CD4-positive, CD25-positive, alpha-beta regulatory T cell (primary cell): ENCODE measurements at regions not wholly inside any gene's neighbourhood (a gene's known extent, or its start where the extent isn't known, plus 50 kb on each side); places are given as distances from the start of the nearest gene placed in this dataset.

Experiments used
- ATAC-seq, 2 donors: fragments of 150-1000 bp; cut with Tn5 transposase; one replicate each; pipeline ENCODE4 v1.10.0; 2021; ENCODE audit warnings: low read depth in 2 of 2, moderate number of reproducible peaks in 2 of 2, moderate library complexity in 1 of 2
- DNase-seq, 3 donors: peaks; one replicate each; pipeline versions ENCODE4 v3.0.0 to v3.0.0-alpha.2; 2012 to 2022; ENCODE audit warnings: mixed read lengths in 1 of 3
- H3K27ac ChIP-seq: one replicate; pipeline ENCODE4 v1.7.0; 2013; ENCODE audit warnings: mild to moderate bottlenecking, low read length; ENCODE audit not compliant: insufficient read depth, poor library complexity, severe bottlenecking
- H3K27me3 ChIP-seq: one replicate; pipeline ENCODE4 v1.7.0; 2013; ENCODE audit warnings: low read length; ENCODE audit not compliant: control insufficient read depth, insufficient read depth
- H3K36me3 ChIP-seq: one replicate; pipeline ENCODE4 v1.7.0; 2013; ENCODE audit warnings: mild to moderate bottlenecking, low read length, moderate library complexity; ENCODE audit not compliant: control insufficient read depth, insufficient read depth
- H3K4me1 ChIP-seq: 2 replicates; pipeline ENCODE4 v1.7.0; 2013; ENCODE audit warnings: mild to moderate bottlenecking, low read length; ENCODE audit not compliant: insufficient read depth, control insufficient read depth, poor library complexity, severe bottlenecking
- H3K4me3 ChIP-seq: one replicate; pipeline ENCODE4 v1.7.0; 2013; ENCODE audit warnings: low read depth, mild to moderate bottlenecking, low read length, moderate library complexity
- H3K9me3 ChIP-seq, 2 experiments: 1 replicate in 1 of 2; 2 replicates in 1 of 2; pipeline ENCODE4 v1.7.0; 2013; ENCODE audit warnings: low read length in 2 of 2, mild to moderate bottlenecking in 1 of 2, moderate library complexity in 1 of 2; ENCODE audit not compliant: control insufficient read depth in 2 of 2
- H3K27ac Mint-ChIP-seq, 3 donors: one replicate each; pipeline ENCODE4 v1.8.0; 2020 to 2022; ENCODE audit warnings: mild to moderate bottlenecking in 3 of 3, mixed read lengths in 3 of 3, moderate library complexity in 2 of 3
- H3K27me3 Mint-ChIP-seq: one replicate; pipeline ENCODE4 v1.8.0; 2022; ENCODE audit warnings: mild to moderate bottlenecking, mixed read lengths
- H3K36me3 Mint-ChIP-seq: one replicate; pipeline ENCODE4 v1.8.0; 2020; ENCODE audit warnings: mixed read lengths
- H3K4me1 Mint-ChIP-seq, 4 donors: one replicate each; pipeline ENCODE4 v1.8.0; 2020 to 2022; ENCODE audit warnings: mixed read lengths in 4 of 4, mild to moderate bottlenecking in 1 of 4
- H3K4me3 Mint-ChIP-seq, 4 donors: one replicate each; pipeline ENCODE4 v1.8.0; 2020 to 2022; ENCODE audit warnings: mild to moderate bottlenecking in 4 of 4, mixed read lengths in 4 of 4, moderate library complexity in 3 of 4
- H3K9me3 Mint-ChIP-seq, 7 donors: one replicate each; pipeline ENCODE4 v1.8.0; 2020 to 2022; ENCODE audit warnings: mixed read lengths in 7 of 7, mild to moderate bottlenecking in 3 of 7, moderate library complexity in 2 of 7

- Mint-ChIP-seq H3K4me3 (no peak overlapping the region), H3K27ac (no peak overlapping the region), H3K27me3 (no peaks in the 10 kb centered on the region), H3K9me3 (peaks cover 0 to 11% (median 4%) of the 10 kb centered on the region in 7 donors), H3K4me1 (no peaks in the 10 kb centered on the region), H3K36me3 (no peaks in the 10 kb centered on the region)
- no peak overlapping the region for H3K4me3 ChIP-seq
- no peaks in the 10 kb centered on the region for H3K27me3 ChIP-seq
- peaks cover 6 to 7% of the 10 kb centered on the region in 2 experiments for H3K9me3 ChIP-seq
- no peaks in the 10 kb centered on the region for H3K36me3 ChIP-seq
- ATAC-seq (no peak), DNase-seq (no peak)
- H3K27ac ChIP-seq, result no peak overlapping the region
- no peaks in the 10 kb centered on the region for H3K4me1 ChIP-seq
Observed at GRCh38 chr5:105475401-105475800, 1912.8 kb upstream of the NUDT12 start.

DNA sequence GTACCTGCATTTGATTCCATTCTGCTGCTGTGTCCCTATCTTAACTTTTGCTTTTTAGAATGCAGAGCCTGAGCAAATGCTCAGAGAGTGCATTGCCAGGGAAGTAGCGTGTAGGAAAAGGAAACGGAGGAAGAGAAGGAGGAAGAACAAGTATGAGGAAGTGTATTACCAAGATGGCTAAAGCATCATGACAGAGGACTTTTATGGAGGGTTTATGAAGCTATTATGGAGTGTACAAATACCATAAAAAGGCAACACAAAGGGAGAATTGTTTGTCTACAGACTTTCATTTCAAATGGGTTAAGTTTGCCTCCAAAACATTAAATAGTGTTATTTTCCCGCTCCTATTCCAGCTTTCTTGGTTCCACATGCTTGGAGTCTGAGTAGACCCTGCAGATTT, 1899.8 kb upstream of the NUDT12 start:
- H3K4me1 ChIP-seq, result no peaks in the 10 kb centered on the region
- Mint-ChIP-seq H3K4me3 (no peak overlapping the region), H3K27ac (no peak overlapping the region), H3K27me3 (no peaks in the 10 kb centered on the region), H3K4me1 (no peaks in the 10 kb centered on the region), H3K9me3 (peaks cover 0 to 27% (median 6%) of the 10 kb centered on the region in 7 donors), H3K36me3 (no peaks in the 10 kb centered on the region)
- DNase-seq (no peak), ATAC-seq (no peak)
- no peak overlapping the region for H3K4me3 ChIP-seq
- H3K36me3 ChIP-seq, result no peaks in the 10 kb centered on the region
- H3K27ac ChIP-seq, result no peak overlapping the region
- H3K9me3 ChIP-seq, result peaks cover 4 to 16% of the 10 kb centered on the region in 2 experiments
- H3K27me3 ChIP-seq, result no peaks in the 10 kb centered on the region

DNA sequence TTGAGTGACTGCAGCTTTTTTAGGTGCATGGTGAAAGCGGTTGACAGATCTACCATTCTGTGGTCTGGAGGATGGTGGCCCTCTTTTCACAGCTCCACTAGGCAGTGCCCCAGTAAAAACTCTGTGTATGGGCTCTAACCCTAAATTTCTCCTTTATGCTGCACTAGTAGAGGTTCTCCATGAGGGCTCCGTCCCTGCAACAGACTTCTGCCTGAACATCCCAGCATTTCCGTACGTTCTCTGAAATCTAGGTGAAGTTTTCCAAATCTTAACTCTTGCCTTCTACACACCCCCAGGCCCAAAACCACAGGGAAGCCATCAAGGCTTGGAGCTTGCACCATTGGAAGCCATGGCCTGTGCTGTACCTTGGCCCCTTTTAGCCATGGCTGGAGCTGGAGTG, 1898.1 kb upstream of the NUDT12 start:
- no peaks in the 10 kb centered on the region for H3K27me3 Mint-ChIP-seq
- H3K4me1 ChIP-seq, result no peaks in the 10 kb centered on the region
- DNase-seq (no peak), ATAC-seq (no peak)
- H3K4me1 Mint-ChIP-seq, result no peaks in the 10 kb centered on the region
- H3K4me3 ChIP-seq, result no peak overlapping the region
- H3K27ac Mint-ChIP-seq, result no peak overlapping the region
- H3K36me3 Mint-ChIP-seq, result no peaks in the 10 kb centered on the region
- H3K36me3 ChIP-seq, result no peaks in the 10 kb centered on the region
- peaks cover 4 to 16% of the 10 kb centered on the region in 2 experiments for H3K9me3 ChIP-seq
- peaks cover 0 to 29% (median 6%) of the 10 kb centered on the region in 7 donors for H3K9me3 Mint-ChIP-seq
- no peak overlapping the region for H3K4me3 Mint-ChIP-seq
- H3K27ac ChIP-seq, result no peak overlapping the region
- H3K27me3 ChIP-seq, result no peaks in the 10 kb centered on the region

DNA sequence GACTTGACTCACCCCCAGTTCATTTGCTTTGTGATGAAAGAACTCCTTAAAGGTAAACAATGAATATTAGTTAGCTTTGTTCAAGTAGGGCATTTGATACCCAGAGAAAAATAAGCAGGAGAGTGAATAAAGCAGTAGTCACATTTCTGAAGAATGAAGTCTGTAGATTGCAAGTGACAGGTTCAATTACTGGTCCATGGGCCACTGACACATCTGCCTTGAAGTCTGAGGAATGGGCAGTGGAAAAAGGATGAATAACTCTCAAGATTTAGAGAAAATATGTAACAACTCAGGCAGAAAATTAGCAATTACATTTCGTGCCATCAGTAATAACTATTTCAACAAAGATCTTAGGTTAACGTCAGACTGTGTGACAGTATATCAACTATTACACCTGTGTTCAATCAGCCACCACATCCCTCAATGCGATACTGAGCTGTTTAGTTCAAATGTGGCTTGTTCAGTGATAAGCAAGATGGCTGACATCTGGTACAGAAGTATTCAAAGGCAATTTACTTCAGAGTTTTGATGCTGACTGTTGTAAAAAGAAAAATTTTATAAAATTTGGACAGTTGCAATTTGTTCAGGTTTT, 1890.7 kb upstream of the NUDT12 start:
- no peaks in the 10 kb centered on the region for H3K36me3 ChIP-seq
- ATAC-seq (no peak), DNase-seq (no peak)
- H3K27me3 ChIP-seq, result no peaks in the 10 kb centered on the region
- no peak overlapping the region for H3K4me3 Mint-ChIP-seq
- H3K27me3 Mint-ChIP-seq, result no peaks in the 10 kb centered on the region
- no peaks in the 10 kb centered on the region for H3K4me1 Mint-ChIP-seq
- no peak overlapping the region for H3K27ac ChIP-seq
- no peaks in the 10 kb centered on the region for H3K36me3 Mint-ChIP-seq
- no peak overlapping the region for H3K4me3 ChIP-seq
- peaks cover 0 to 25% (median 8%) of the 10 kb centered on the region in 7 donors for H3K9me3 Mint-ChIP-seq
- H3K27ac Mint-ChIP-seq, result no peak overlapping the region
- H3K4me1 ChIP-seq, result no peaks in the 10 kb centered on the region
- no peaks in the 10 kb centered on the region for H3K9me3 ChIP-seq

GRCh38 chr5:105448271-105448670, 1885.7 kb upstream of the NUDT12 start:
- Mint-ChIP-seq H3K27me3 (no peaks in the 10 kb centered on the region), H3K4me3 (no peak overlapping the region), H3K27ac (no peak overlapping the region), H3K36me3 (no peaks in the 10 kb centered on the region), H3K9me3 (peaks cover 0 to 32% (median 9%) of the 10 kb centered on the region in 7 donors), H3K4me1 (no peaks in the 10 kb centered on the region)
- H3K9me3 ChIP-seq, result no peaks in the 10 kb centered on the region
- H3K27me3 ChIP-seq, result no peaks in the 10 kb centered on the region
- no peak overlapping the region for H3K4me3 ChIP-seq
- no peak for DNase-seq
- no peak overlapping the region for H3K27ac ChIP-seq
- ATAC-seq, result no peak
- H3K36me3 ChIP-seq, result no peaks in the 10 kb centered on the region
- H3K4me1 ChIP-seq, result no peaks in the 10 kb centered on the region

DNA sequence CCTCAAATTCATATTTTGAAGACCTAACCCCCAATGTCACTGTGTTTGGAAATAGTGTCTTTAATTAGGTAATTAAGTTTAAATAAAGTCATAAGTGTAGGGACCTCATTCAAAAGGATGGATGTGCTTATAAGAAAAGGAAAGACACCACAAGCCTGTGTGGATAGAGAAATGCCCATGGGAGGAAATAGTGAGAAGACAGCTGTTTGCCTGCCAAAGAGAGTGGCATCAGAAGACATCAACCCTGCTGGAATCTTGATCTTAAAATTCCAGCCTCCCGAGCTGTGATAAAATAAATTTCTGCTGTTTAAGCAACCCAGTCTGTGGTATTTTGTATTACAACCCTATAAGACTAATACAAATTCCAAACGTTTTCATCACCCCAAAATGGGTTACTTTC, 1867.9 kb upstream of the NUDT12 start:
- H3K4me3 Mint-ChIP-seq, result no peak overlapping the region
- H3K27me3 Mint-ChIP-seq, result no peaks in the 10 kb centered on the region
- no peak overlapping the region for H3K4me3 ChIP-seq
- H3K36me3 Mint-ChIP-seq, result no peaks in the 10 kb centered on the region
- no peaks in the 10 kb centered on the region for H3K4me1 ChIP-seq
- H3K4me1 Mint-ChIP-seq, result no peaks in the 10 kb centered on the region
- ATAC-seq (no peak), DNase-seq (no peak)
- no peak overlapping the region for H3K27ac ChIP-seq
- H3K9me3 Mint-ChIP-seq, result peaks cover 0 to 21% (median 5%) of the 10 kb centered on the region in 7 donors
- H3K27me3 ChIP-seq, result no peaks in the 10 kb centered on the region
- peaks cover 0 to 3% of the 10 kb centered on the region in 2 experiments for H3K9me3 ChIP-seq
- H3K27ac Mint-ChIP-seq, result no peak overlapping the region
- no peaks in the 10 kb centered on the region for H3K36me3 ChIP-seq

DNA sequence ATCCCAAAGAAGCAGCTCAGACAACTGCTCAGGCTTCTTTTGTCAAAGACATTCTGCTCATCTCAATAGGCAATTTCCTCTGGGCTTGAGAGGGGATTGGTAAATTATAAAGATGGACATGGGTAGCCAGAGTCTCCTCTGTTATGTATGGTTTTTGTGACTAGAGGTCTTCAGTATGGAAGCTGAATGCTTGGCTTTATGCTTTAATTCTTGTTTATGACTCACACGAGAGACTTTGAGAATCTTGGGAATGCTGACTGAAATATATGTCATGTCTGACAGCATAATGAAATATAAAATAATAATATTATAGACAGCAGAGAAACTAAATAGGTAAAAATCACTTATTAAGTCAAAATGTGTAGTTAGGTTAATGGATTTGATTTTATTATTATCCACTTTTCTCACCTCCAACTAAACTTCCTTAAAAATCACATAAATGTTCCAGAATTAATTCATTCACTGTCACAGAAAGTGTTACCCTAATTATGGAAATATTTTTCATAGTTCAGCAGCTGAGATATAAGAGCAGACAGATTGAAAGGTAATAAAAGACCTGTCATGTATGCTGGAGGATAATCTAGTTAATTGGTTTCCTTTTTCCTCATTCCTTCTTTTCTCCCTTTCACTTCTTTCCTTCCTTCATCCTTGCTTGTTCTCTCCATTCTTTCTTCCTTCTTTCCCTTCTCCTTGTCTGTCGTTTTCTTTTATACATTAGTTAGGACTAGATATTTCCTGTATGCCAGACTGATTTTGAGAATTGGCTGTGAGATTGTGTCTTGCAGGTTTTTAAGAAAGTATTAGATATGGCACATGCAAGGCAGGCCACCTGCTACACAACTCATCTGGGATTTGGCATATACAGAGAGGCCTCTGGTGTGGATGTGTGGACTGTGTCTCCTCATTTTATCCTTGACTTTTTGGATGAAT, 1866.1 kb upstream of the NUDT12 start:
- peaks cover 4 to 33% (median 7%) of the 10 kb centered on the region in 7 donors for H3K9me3 Mint-ChIP-seq
- DNase-seq (no peak), ATAC-seq (no peak)
- Histone ChIP-seq H3K36me3 (no peaks in the 10 kb centered on the region), H3K4me3 (no peak overlapping the region), H3K27me3 (no peaks in the 10 kb centered on the region), H3K27ac (no peak overlapping the region), H3K9me3 (peaks cover 0 to 3% of the 10 kb centered on the region in 2 experiments), H3K4me1 (no peaks in the 10 kb centered on the region)
- H3K27me3 Mint-ChIP-seq, result no peaks in the 10 kb centered on the region
- H3K4me3 Mint-ChIP-seq, result peak overlapping the region in 1 of 4 donors; percentile 13
- H3K27ac Mint-ChIP-seq, result no peak overlapping the region
- H3K36me3 Mint-ChIP-seq, result no peaks in the 10 kb centered on the region
- no peaks in the 10 kb centered on the region for H3K4me1 Mint-ChIP-seq
